ENCODE measurements at regions not wholly inside any gene's neighbourhood (a gene's known extent, or its start where the extent isn't known, plus 50 kb on each side); places are given as distances from the start of the nearest gene placed in this dataset.

- Histone ChIP-seq H3K27ac (ENCODE audit: low read depth, low read length) (no peak overlapping the region), H3K14ac (ENCODE audit: insufficient read length) (no peak overlapping the region), H2BK12ac (ENCODE audit: low read depth, low read length) (no peak overlapping the region), H4K5ac (ENCODE audit: insufficient read length, low read depth, low read length) (no peak overlapping the region), H3K23me2 (ENCODE audit: low read depth, low read length) (no peaks in the 10 kb centered on the region), H4K91ac (replicated peaks; ENCODE audit: insufficient read length, low read length) (no peak overlapping the region), H2BK120ac (replicated peaks; ENCODE audit: low read depth, low read length) (no peak overlapping the region), H3K27me3 (replicated peaks in 1 of 4; ENCODE audit: control insufficient read depth in 3 of 4, extremely low read depth in 1 of 4, insufficient read depth in 3 of 4, low read length in 3 of 4) (no peaks in the 10 kb centered on the region), H2BK5ac (ENCODE audit: low read depth, low read length) (no peak overlapping the region), H3K79me2 (ENCODE audit: control insufficient read depth in 1 of 2, insufficient read depth in 2 of 2, low read length in 2 of 2) (no peaks in the 10 kb centered on the region), H2AK5ac (ENCODE audit: low read depth, low read length) (no peak overlapping the region), H2BK15ac (ENCODE audit: low read length) (no peak overlapping the region), H3K4me3 (ENCODE audit: extremely low read depth in 1 of 4, insufficient read depth in 2 of 4, low read depth in 3 of 4, low read length in 4 of 4) (no peak overlapping the region), H3K9ac (replicated peaks in 1 of 4; ENCODE audit: extremely low read depth in 1 of 4, low read depth in 3 of 4, low read length in 3 of 4) (no peak overlapping the region), H3K56ac (replicated peaks; ENCODE audit: insufficient read length, low read depth, low read length) (no peak overlapping the region), H2AFZ (ENCODE audit: low read length) (no peak overlapping the region), H3K4ac (replicated peaks; ENCODE audit: insufficient read length, low read depth, low read length) (no peak overlapping the region), H3K18ac (ENCODE audit: extremely low read depth, low read length) (no peak overlapping the region), H4K8ac (ENCODE audit: extremely low read depth, insufficient read depth, low read length) (no peak overlapping the region), H3K79me1 (ENCODE audit: low read depth, low read length) (0 out of 2 replicates have a peak, but pooled peaks cover 3% of the 10 kb centered on the region), H3K23ac (ENCODE audit: insufficient read length) (no peak overlapping the region), H3K9me3 (ENCODE audit: insufficient read depth in 2 of 2, low read depth in 1 of 2, low read length in 1 of 2) (peaks cover 0 to 3% of the 10 kb centered on the region in 2 experiments; a peak in 1 of 4 replicates), H3K4me1 (replicated peaks in 1 of 4; ENCODE audit: control insufficient read depth in 3 of 4, insufficient read depth in 4 of 4, low read length in 3 of 4) (no peaks in the 10 kb centered on the region), H3K36me3 (ENCODE audit: control insufficient read depth in 2 of 4, insufficient read depth in 4 of 4, low read length in 3 of 4) (no peaks in the 10 kb centered on the region), H4K20me1 (replicated peaks in 1 of 2; ENCODE audit: control insufficient read depth in 1 of 2, insufficient read depth in 2 of 2, low read length in 2 of 2) (no peaks in the 10 kb centered on the region), H3K4me2 (ENCODE audit: insufficient read depth in 1 of 2, low read depth in 2 of 2, low read length in 2 of 2) (no peak overlapping the region), H2BK20ac (ENCODE audit: low read length) (no peak overlapping the region)
- CTCF ChIA-PET (ENCODE audit: partially characterized antibody) = interaction anchor here (0.6 kb wide), 1 partner anchor 294 kb away, joined by 4 read pairs; no protein-coding TSS in a partner anchor
- TF ChIP-seq E2F6 (IDR thresholded peaks at IDR 0.05) (no peak), KDM4A (IDR thresholded peaks at IDR 0.05; ENCODE audit: low read depth, low read length, severe bottlenecking) (no peak), TAF7 (optimal IDR thresholded peaks at IDR 0.05; ENCODE audit: borderline replicate concordance, low read depth, low read length) (no peak), POLR2A (IDR thresholded peaks at IDR 0.05; ENCODE audit: control extremely low read depth in 1 of 2, low read depth in 2 of 2, low read length in 2 of 2) (no peak), CEBPB (IDR thresholded peaks at IDR 0.05; ENCODE audit: low read depth, low read length) (no peak), POLR2AphosphoS5 (IDR thresholded peaks at IDR 0.05; ENCODE audit: low read depth, low read length) (no peak), PHF8 (conservative IDR thresholded peaks at IDR 0.05; ENCODE audit: low read depth, low read length) (no peak), CBX5 (IDR thresholded peaks at IDR 0.05; ENCODE audit: low read depth, low read length) (no peak), TEAD4 (IDR thresholded peaks at IDR 0.05; ENCODE audit: low read depth, low read length) (no peak), SAP30 (IDR thresholded peaks at IDR 0.05; ENCODE audit: insufficient read depth, insufficient replicate concordance, low read length) (no peak), ATF2 (IDR thresholded peaks at IDR 0.05; ENCODE audit: low read length) (no peak)
- 94% methylated on average over 16 of the region's 16 CpGs; no CpG with 5 or more reads in 1 of the 2 experiments for WGBS, 2 experiments (ENCODE audit: extremely low coverage in 1 of 2, insufficient coverage in 1 of 2, insufficient read length in 1 of 2, insufficient replicate concordance in 2 of 2, low coverage in 1 of 2, low lambda C conversion rate in 2 of 2, missing lambda C conversion rate in 1 of 2)
- DNase-seq (ENCODE audit: low read depth in 1 of 2, low spot score in 2 of 2) (no peak), FAIRE-seq (no peak)
- POLR2A ChIA-PET (ENCODE audit: partially characterized antibody) = no interaction called here
Measured at GRCh38 chr7:51630933-51631332, 314.3 kb upstream of the COBL start.

Data from H1 (cell line).